ENCODE measurements at regions not wholly inside any gene's neighbourhood (a gene's known extent, or its start where the extent isn't known, plus 50 kb on each side); places are given as distances from the start of the nearest gene placed in this dataset.

DNA sequence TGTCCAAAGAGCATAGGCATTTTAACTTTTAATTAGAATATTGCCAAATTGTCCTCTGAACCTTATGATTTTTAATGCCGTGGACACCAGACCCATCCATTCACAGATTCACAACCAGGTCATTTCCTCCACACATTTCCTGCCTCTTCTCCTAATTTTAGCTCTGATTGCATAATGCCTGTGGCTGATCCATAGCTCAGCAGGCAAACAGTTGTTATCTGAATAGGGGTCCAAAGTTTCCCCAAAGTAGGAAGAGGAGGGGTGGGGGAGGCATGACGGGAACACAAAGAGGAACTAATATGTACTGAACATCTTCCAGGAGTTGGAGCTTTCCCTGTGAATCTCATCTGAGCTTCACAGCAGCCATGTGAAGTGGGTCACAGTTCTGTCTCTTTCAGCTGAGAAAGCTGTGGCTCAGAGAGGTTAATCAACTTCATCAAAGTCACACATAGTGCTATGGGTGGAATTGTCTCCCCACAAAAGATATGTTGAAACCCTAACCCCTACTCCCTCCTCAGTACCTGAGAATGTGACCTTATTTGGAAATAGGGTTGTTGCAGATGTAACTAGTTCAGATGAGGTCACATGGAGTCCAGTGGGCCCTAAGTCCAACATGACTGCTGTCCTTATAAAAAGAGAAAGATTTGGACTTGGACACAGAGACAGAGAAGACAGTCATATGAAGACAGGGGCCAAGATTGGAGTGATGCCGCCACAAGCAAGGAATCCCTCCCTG lies 106.7 kb upstream of the AGBL1 start:
- no peak overlapping the region for H3K9ac ChIP-seq
- peak overlapping the region; percentile 52 for H3K4me2 ChIP-seq
- H3K27ac ChIP-seq = no peak overlapping the region
- no peaks in the 10 kb centered on the region for H4K20me1 ChIP-seq
- H3K36me3 ChIP-seq = no peaks in the 10 kb centered on the region
- no peak overlapping the region for H3K4me3 ChIP-seq
- no peak for TF ChIP-seq Cebpa-rat (IDR thresholded peaks at IDR 0.05)
- H3K9me3 ChIP-seq = peaks cover 15% of the 10 kb centered on the region; the same call in 1 of the 2 replicates
- peaks cover 10% of the 10 kb centered on the region for H3K4me1 ChIP-seq
- H3K27me3 ChIP-seq = no peaks in the 10 kb centered on the region

DNA sequence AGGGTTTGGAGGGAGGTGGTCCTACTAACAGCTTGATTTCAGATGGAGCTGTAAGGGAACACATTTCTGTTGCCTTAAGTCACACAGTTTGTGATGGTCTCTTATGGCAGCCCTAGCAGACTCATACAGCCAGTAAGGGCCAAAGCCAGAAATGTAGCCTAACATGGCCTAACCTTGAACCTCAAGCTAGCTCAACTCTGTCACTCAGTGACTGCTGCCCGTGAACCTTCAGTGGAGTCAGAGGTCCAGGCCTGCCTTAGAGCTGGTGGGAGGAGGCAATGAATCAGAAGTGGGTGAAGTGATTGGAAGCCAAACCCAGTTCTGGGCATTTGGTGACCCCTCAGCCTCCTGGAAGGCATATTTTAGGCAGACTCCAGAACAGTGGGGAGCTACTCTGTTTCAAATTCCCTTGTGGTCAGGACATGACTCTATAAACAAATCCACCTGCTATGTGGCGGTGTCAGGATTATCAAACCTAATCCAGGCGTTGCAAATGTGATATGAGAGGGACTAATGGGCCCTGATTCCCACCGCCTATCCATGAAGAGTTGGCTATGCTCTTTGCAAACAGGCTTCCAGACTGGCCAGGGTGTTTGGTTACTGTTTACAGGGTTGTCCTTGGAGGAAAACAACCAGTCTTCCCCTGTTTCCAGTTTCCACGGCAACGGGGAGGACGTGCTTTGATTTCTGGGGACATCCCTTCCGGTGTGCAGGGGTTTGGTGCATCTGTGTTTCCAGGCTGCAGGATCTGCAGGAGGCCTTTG lies 105.9 kb upstream of the AGBL1 start:
- Histone ChIP-seq H3K4me2 (no peak overlapping the region; the same call in 1 of the 2 replicates), H4K20me1 (no peaks in the 10 kb centered on the region), H3K4me1 (peaks cover 10% of the 10 kb centered on the region), H3K27ac (no peak overlapping the region), H3K9me3 (peaks cover 15% of the 10 kb centered on the region; the same call in 1 of the 2 replicates), H3K27me3 (no peaks in the 10 kb centered on the region), H3K4me3 (no peak overlapping the region), H3K9ac (no peak overlapping the region), H3K36me3 (no peaks in the 10 kb centered on the region)
- no peak for TF ChIP-seq Cebpa-rat (IDR thresholded peaks at IDR 0.05)

DNA sequence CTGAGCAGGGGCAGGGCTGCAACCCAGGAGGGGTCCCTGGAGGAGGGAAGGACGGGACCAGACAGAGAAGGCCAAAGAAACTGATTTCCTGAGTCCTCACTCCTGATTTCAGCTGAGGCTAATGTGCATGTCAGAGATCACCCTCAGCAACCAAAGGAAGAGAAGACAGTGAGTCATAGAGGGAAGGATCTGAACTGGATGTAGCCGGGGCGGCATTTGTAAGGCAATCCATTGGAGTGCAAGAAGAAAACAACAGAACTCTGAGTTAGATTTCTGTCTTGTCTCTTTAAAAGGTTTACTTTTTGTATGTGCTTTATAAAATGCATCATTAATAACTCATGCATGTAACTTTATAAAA lies 105.3 kb upstream of the AGBL1 start:
- no peak overlapping the region for H3K9ac ChIP-seq
- H3K4me3 ChIP-seq = no peak overlapping the region
- TF ChIP-seq Cebpa-rat (IDR thresholded peaks at IDR 0.05) = no peak
- peaks cover 10% of the 10 kb centered on the region for H3K4me1 ChIP-seq
- no peaks in the 10 kb centered on the region for H3K36me3 ChIP-seq
- peaks cover 15% of the 10 kb centered on the region; the same call in 1 of the 2 replicates for H3K9me3 ChIP-seq
- no peak overlapping the region for H3K27ac ChIP-seq
- no peak overlapping the region for H3K4me2 ChIP-seq
- no peaks in the 10 kb centered on the region for H4K20me1 ChIP-seq
- H3K27me3 ChIP-seq = no peaks in the 10 kb centered on the region

DNA sequence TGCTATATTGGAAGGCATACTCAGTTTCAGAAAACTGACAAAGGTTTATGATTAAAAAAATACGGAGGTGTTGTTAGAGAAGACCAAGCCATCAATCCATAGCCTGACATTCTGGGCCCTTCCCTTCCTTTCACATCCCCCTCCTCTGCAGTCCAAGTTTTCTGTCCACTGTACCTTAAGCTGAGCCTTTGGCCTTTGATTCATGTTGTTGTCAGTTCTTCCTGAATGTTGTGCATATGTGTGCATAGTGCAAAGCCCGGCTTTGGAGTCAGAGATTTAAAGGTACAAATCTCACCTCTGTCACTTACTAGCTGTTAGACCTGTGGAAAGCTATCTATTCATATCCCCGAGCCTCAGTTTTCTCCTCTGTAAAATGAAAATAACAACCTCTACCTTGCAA lies 104.9 kb upstream of the AGBL1 start:
- Histone ChIP-seq H3K9ac (no peak overlapping the region), H3K9me3 (peaks cover 15% of the 10 kb centered on the region; the same call in 1 of the 2 replicates), H3K27ac (no peak overlapping the region), H3K4me2 (no peak overlapping the region), H3K4me3 (no peak overlapping the region), H3K27me3 (no peaks in the 10 kb centered on the region), H3K36me3 (no peaks in the 10 kb centered on the region), H4K20me1 (no peaks in the 10 kb centered on the region), H3K4me1 (peaks cover 10% of the 10 kb centered on the region)
- no peak for TF ChIP-seq Cebpa-rat (IDR thresholded peaks at IDR 0.05)

DNA sequence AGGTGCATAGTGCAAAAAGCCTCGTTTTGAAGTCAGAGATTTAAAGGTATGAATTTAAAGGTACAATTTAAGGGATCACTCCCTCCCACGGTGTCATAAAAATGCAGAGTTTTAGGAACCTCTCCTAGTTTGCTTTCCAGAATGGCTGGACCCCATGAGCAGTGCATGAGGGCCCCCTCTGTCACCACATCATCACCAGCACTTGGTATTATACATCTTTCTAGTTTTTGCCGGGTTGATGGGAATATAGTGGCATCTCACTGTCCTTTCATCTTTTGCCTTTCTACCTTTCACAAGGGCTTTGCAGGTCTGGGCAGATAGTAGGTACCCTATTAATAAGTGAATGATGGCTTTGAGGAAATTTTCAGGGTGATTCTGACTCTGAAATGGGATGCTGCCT lies 103.6 kb upstream of the AGBL1 start:
- no peak overlapping the region for H3K4me3 ChIP-seq
- H4K20me1 ChIP-seq = no peaks in the 10 kb centered on the region
- H3K36me3 ChIP-seq = no peaks in the 10 kb centered on the region
- H3K9me3 ChIP-seq = peaks cover 15% of the 10 kb centered on the region; the same call in 1 of the 2 replicates
- no peak overlapping the region for H3K4me2 ChIP-seq
- no peak for TF ChIP-seq Cebpa-rat (IDR thresholded peaks at IDR 0.05)
- H3K4me1 ChIP-seq = peaks cover 10% of the 10 kb centered on the region
- H3K9ac ChIP-seq = no peak overlapping the region
- H3K27ac ChIP-seq = no peak overlapping the region
- H3K27me3 ChIP-seq = no peaks in the 10 kb centered on the region

DNA sequence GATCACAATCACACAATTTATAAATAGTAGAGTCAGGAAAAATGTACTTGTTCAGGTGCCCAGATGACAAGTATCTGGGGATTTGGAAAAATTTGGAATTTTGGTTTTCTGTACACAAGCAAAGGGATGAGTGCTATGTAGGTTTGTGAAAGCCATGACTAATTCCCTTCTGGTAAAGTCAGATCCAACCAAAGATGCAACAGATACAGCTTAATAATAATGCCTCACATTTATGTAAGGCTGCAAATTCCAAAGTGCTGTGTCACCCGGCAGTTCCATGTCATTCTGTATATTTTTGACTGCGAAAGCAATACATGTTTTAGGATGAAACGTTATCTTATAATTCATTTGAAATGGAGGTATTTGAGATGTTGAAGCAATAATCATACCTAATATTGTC lies 102.7 kb upstream of the AGBL1 start:
- Histone ChIP-seq H3K4me3 (no peak overlapping the region), H3K9me3 (peaks cover 19% of the 10 kb centered on the region), H3K4me2 (no peak overlapping the region), H3K27me3 (no peaks in the 10 kb centered on the region), H3K9ac (no peak overlapping the region), H3K36me3 (no peaks in the 10 kb centered on the region), H4K20me1 (no peaks in the 10 kb centered on the region), H3K27ac (no peak overlapping the region), H3K4me1 (peaks cover 10% of the 10 kb centered on the region)
- no peak for TF ChIP-seq Cebpa-rat (IDR thresholded peaks at IDR 0.05)

DNA sequence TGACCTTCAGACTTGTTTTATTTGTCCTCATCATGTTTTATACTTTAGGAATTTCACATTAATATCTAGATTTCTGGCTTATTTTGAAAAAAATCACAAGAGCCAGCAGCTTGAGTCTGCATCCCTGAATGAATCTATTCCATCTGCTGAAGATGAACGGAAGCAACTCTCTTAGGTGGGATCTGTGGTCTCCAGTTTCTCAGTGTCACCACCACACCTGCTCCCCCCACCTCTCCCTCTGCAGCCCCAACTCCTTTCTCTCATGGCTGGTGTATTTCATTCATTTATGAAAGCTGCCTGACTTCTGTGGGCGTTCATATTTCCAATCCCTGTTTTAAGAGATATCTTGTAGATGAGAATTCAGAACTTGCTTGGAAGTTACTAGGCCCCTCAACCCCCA lies 102.1 kb upstream of the AGBL1 start:
- Histone ChIP-seq H3K9me3 (peaks cover 17% of the 10 kb centered on the region), H3K27me3 (no peaks in the 10 kb centered on the region), H3K4me3 (no peak overlapping the region), H3K27ac (no peak overlapping the region), H3K4me1 (peaks cover 9% of the 10 kb centered on the region), H3K9ac (no peak overlapping the region), H3K4me2 (no peak overlapping the region), H3K36me3 (no peaks in the 10 kb centered on the region), H4K20me1 (no peaks in the 10 kb centered on the region)
- TF ChIP-seq Cebpa-rat (IDR thresholded peaks at IDR 0.05) = no peak

DNA sequence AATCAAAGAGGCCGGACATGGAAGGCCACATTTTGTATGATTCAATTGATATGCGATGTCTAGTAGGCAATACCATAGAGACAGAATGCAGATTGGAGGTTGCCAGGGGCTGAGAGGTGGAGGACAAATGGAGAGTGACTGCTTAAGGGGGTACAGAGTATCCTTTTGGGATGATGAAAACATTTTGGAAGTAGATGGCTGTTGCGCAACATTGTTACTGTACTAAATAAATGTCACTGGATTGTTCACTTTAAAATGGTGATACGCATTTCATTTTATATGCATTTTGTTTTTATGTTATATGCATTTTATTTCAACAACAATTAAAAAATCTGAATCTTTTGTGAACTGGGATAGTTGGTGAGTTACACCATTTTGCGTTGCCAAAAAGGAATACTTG lies 99.7 kb upstream of the AGBL1 start:
- H3K9ac ChIP-seq = no peak overlapping the region
- H3K27me3 ChIP-seq = no peaks in the 10 kb centered on the region
- no peak overlapping the region for H3K4me2 ChIP-seq
- no peaks in the 10 kb centered on the region for H3K36me3 ChIP-seq
- no peaks in the 10 kb centered on the region for H3K4me1 ChIP-seq
- H3K4me3 ChIP-seq = no peak overlapping the region
- H3K27ac ChIP-seq = no peak overlapping the region
- peaks cover 16% of the 10 kb centered on the region for H3K9me3 ChIP-seq
- peak; percentile 85 for TF ChIP-seq Cebpa-rat (IDR thresholded peaks at IDR 0.05)
- no peaks in the 10 kb centered on the region for H4K20me1 ChIP-seq

DNA sequence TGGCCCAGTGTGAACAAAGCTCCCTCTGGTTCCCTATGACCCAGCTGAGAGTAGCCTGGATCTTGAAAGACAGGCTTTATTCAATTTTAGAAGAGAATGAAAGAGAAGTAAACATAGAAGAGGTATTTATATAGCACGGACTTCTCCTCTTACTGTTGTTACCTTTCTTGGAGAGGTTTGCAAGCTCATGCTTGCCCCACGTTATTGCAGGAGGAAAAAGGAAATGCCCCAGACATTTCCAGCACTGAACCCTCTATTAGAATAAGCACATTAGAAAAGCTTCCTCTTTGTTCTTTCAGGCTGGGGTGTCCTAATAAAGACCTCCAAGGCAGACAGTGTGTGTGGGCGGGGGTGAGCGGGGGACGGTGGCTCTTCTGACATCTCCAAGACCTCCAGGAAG lies 98.7 kb upstream of the AGBL1 start:
- Histone ChIP-seq H3K36me3 (no peaks in the 10 kb centered on the region), H3K27ac (no peak overlapping the region), H3K9ac (no peak overlapping the region), H3K4me1 (peaks cover under 1% of the 10 kb centered on the region), H4K20me1 (no peaks in the 10 kb centered on the region), H3K9me3 (peaks cover 14% of the 10 kb centered on the region), H3K4me3 (no peak overlapping the region), H3K4me2 (no peak overlapping the region; the same call in 1 of the 2 replicates), H3K27me3 (no peaks in the 10 kb centered on the region)
- no peak for TF ChIP-seq Cebpa-rat (IDR thresholded peaks at IDR 0.05)

DNA sequence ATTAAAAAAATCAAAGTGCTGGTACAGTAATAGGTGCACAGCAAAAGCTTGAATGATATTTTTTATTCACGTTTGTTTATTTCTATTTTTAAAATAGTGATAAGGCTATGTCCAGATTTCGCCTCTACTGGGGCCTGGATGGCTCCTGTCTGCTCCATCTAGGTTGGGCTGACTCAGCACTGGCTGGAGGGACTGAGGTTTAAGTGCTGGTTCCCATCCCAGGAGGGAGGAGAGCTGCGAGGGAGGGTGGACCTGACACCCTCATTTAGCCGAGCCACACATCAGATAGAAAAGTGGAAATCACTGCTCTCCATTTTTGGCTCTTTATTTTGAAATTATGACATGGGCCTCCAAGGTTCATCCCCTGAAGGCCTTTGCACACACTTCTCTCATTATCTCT lies 95.4 kb upstream of the AGBL1 start:
- peaks cover 9% of the 10 kb centered on the region for H3K9me3 ChIP-seq
- no peak for TF ChIP-seq Cebpa-rat (IDR thresholded peaks at IDR 0.05)
- peaks cover 6% of the 10 kb centered on the region for H3K4me1 ChIP-seq
- H3K27me3 ChIP-seq = no peaks in the 10 kb centered on the region
- no peak overlapping the region for H3K4me2 ChIP-seq
- H3K36me3 ChIP-seq = no peaks in the 10 kb centered on the region
- no peak overlapping the region for H3K4me3 ChIP-seq
- H4K20me1 ChIP-seq = no peaks in the 10 kb centered on the region
- no peak overlapping the region for H3K27ac ChIP-seq
- H3K9ac ChIP-seq = no peak overlapping the region

All from BLaER1 (cell line).